ENCODE measurements at regions not wholly inside any gene's neighbourhood (a gene's known extent, or its start where the extent isn't known, plus 50 kb on each side); places are given as distances from the start of the nearest gene placed in this dataset.

DNA sequence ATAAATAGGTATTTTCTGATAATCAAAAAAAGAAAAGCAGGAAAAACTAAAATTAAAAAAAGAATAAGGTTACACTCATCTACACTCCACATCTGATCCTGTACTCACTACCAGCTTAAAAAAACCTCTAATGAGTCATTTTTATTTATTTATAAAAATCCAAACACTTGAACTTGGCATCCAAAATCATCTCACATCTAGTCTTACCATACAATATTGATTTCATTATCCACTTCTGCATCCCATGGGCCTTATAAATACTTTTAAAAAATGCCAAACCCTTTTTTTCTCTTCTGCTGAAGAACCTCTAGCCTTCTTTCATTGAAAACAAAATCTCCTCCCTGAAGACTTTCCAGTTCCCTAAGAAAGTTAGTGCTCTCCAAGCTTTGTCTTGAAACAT lies 109.7 kb downstream of the TMTC3 start:
- no peak for DNase-seq (ENCODE audit: low read depth)
- TF ChIP-seq CTCF (IDR thresholded peaks at IDR 0.05; ENCODE audit: low read depth, low read length) (no peak), POLR2A (IDR thresholded peaks at IDR 0.05; ENCODE audit: extremely low read depth, insufficient read length) (no peak), MYC (IDR thresholded peaks at IDR 0.05; ENCODE audit: low read depth, low read length) (no peak), MAX (IDR thresholded peaks at IDR 0.05; ENCODE audit: low read depth, low read length) (no peak)
- H3K4me3 ChIP-seq (ENCODE audit: low read depth, low read length) = no peak overlapping the region

DNA sequence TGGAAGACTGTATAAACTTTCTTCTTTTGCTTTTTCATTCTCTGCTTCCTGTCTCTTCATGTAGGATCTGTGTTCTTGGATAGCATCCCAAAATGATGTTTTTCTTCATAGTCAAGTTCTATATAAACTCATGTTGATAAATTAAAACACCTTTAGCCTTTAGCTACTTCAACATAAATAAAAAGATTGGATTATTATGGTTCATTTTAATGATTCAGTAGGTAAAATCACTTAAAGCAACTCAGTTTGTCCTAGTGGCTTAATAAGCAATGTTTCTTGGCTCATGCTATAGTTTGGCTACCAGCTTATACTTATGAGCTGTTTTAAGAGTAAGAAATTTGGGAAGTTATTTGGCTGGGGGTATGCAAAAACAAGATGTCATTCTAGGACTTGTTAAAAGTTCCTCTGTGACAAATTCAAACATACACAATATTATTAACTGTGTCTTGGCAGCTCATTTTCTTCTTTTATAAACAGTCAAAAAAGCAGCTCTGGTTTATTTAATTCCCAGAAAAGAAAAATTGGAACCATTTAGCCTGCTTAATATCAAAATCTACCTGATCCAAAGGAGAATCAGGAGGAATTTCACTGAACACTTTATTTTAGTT lies 111.4 kb downstream of the TMTC3 start:
- no peak overlapping the region for H3K4me3 ChIP-seq (ENCODE audit: low read depth, low read length)
- no peak for DNase-seq (ENCODE audit: low read depth)
- no peak for TF ChIP-seq CTCF (IDR thresholded peaks at IDR 0.05; ENCODE audit: low read depth, low read length)
- TF ChIP-seq MAX (IDR thresholded peaks at IDR 0.05; ENCODE audit: low read depth, low read length) = no peak
- no peak for TF ChIP-seq MYC (IDR thresholded peaks at IDR 0.05; ENCODE audit: low read depth, low read length)
- TF ChIP-seq POLR2A (IDR thresholded peaks at IDR 0.05; ENCODE audit: extremely low read depth, insufficient read length) = no peak

DNA sequence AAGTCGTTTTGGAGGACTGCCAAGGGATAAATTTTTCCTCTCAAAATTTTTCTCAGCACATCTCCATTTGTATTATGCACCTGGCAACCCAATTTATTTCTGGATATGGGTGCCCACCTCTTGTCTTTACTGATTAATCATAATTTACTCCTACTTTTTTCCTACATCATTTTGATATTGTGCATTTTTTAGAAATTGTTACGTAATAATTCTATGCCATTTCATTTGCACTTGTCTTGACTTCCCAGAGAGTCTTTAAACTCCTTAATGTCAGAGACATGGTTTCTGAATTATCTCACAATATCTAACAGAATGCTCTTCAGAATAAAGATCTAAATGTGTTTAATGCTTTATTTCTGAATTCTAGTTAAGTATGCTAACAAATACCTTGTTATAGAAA lies 113.1 kb downstream of the TMTC3 start:
- no peak for TF ChIP-seq POLR2A (IDR thresholded peaks at IDR 0.05; ENCODE audit: extremely low read depth, insufficient read length)
- no peak for TF ChIP-seq MAX (IDR thresholded peaks at IDR 0.05; ENCODE audit: low read depth, low read length)
- TF ChIP-seq MYC (IDR thresholded peaks at IDR 0.05; ENCODE audit: low read depth, low read length) = no peak
- TF ChIP-seq CTCF (IDR thresholded peaks at IDR 0.05; ENCODE audit: low read depth, low read length) = no peak
- no peak overlapping the region for H3K4me3 ChIP-seq (ENCODE audit: low read depth, low read length)
- DNase-seq (ENCODE audit: low read depth) = no peak

DNA sequence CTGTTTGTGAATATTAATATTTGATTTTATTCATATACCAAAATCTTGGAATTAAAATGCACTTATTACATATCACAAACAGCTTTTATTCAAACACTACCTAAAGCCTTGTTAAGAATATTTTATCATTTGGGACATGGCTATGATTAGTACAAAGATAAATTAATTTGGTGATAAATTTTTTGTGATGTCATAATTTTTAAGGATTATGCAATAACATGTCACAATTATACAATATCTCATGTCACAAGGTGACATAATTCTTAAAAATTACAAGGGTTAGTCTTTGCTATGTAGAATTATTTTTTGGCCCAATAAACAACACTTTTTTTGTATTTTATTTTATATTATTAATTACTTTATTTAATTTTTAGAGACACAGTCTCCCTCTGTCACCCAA lies 113.7 kb downstream of the TMTC3 start:
- H3K4me3 ChIP-seq (ENCODE audit: low read depth, low read length) = no peak overlapping the region
- TF ChIP-seq CTCF (IDR thresholded peaks at IDR 0.05; ENCODE audit: low read depth, low read length) (no peak), POLR2A (IDR thresholded peaks at IDR 0.05; ENCODE audit: extremely low read depth, insufficient read length) (no peak), MAX (IDR thresholded peaks at IDR 0.05; ENCODE audit: low read depth, low read length) (no peak), MYC (IDR thresholded peaks at IDR 0.05; ENCODE audit: low read depth, low read length) (no peak)
- DNase-seq (ENCODE audit: low read depth) = no peak

DNA sequence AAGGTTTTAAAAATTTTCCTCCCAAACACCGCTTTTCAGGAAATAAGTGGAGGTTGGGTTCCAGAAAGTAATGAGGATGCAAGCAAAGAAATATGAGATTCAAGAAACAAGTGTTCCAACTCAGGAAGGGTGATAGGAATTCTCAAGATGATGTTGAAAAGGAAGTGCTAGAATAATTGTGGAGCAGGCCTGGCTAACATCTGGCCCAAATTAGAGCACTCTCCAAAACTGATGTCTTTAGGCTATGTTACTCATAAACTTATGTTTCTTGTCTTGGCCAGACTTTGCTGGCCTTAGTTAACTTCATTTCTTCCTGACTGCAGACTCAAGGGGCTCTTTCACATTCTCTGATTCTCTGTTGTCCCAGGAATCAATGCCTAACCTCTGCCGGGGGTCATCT lies 116.3 kb downstream of the TMTC3 start:
- TF ChIP-seq POLR2A (IDR thresholded peaks at IDR 0.05; ENCODE audit: extremely low read depth, insufficient read length) (no peak), MAX (IDR thresholded peaks at IDR 0.05; ENCODE audit: low read depth, low read length) (no peak), MYC (IDR thresholded peaks at IDR 0.05; ENCODE audit: low read depth, low read length) (no peak), CTCF (IDR thresholded peaks at IDR 0.05; ENCODE audit: low read depth, low read length) (no peak)
- no peak for DNase-seq (ENCODE audit: low read depth)
- no peak overlapping the region for H3K4me3 ChIP-seq (ENCODE audit: low read depth, low read length)
